DOHH2 (cell line): ENCODE measurements at regions not wholly inside any gene's neighbourhood (a gene's known extent, or its start where the extent isn't known, plus 50 kb on each side); places are given as distances from the start of the nearest gene placed in this dataset.
"Not testable (repeated sequence)": the region's sequence is repeated elsewhere in the genome, so short reads cannot be mapped to it uniquely, and the experiment has no call there.

Source experiments
- CTCF ChIP-seq: fragments of 200-600 bp; sonication (generic); IDR thresholded peaks from one replicate; pipeline ENCODE4 v1.5.1; 2014; ENCODE audit warnings: antibody characterized with exemption, mild to moderate bottlenecking, low read depth, low read length; ENCODE audit not compliant: poor library complexity, severe bottlenecking
- EZH2phosphoT487 ChIP-seq: fragments of 200-600 bp; sonication (generic); IDR thresholded peaks from 2 replicates; pipeline ENCODE4 v1.6.1; 2017; ENCODE audit warnings: borderline replicate concordance, mild to moderate bottlenecking, antibody characterized with exemption, low read length, moderate library complexity, mixed read lengths

GRCh38 chr5:63732880-63733279 is 229.4 kb downstream of the HTR1A start:
- not testable (repeated sequence) for TF ChIP-seq CTCF, EZH2phosphoT487
